RWPE2 (cell line): ENCODE measurements at regions not wholly inside any gene's neighbourhood (a gene's known extent, or its start where the extent isn't known, plus 50 kb on each side); places are given as distances from the start of the nearest gene placed in this dataset.

Experiments
- ATAC-seq: fragments of 200-7000 bp; cut with Tn5 transposase; 3 replicates; pipeline ENCODE4 v1.9.1; 2021; ENCODE audit warnings: low read depth
- DNase-seq: peaks from one replicate; pipeline ENCODE4 v3.0.0-alpha.2; 2020; ENCODE audit warnings: low spot score
- H3K27ac ChIP-seq: fragments of 450-650 bp; 2 replicates; pipeline ENCODE4 v1.5.1; 2017; ENCODE audit warnings: mild to moderate bottlenecking; ENCODE audit not compliant: poor library complexity, severe bottlenecking
- H3K27me3 ChIP-seq: fragments of 250-450 bp; sonication (Bioruptor Pico); 2 replicates; pipeline ENCODE4 v1.5.1; 2021; ENCODE audit warnings: mild to moderate bottlenecking, moderate library complexity; ENCODE audit not compliant: insufficient read depth, poor library complexity, severe bottlenecking
- H3K36me3 ChIP-seq: fragments of 250-450 bp; sonication (Bioruptor Pico); 2 replicates; pipeline ENCODE4 v1.5.1; 2020; ENCODE audit warnings: low read depth, mild to moderate bottlenecking, moderate library complexity
- H3K4me1 ChIP-seq: fragments of 250-450 bp; sonication (Bioruptor Pico); 2 replicates; pipeline ENCODE4 v1.5.1; 2021; ENCODE audit warnings: mild to moderate bottlenecking, moderate library complexity; ENCODE audit not compliant: insufficient read depth, poor library complexity, severe bottlenecking
- H3K4me3 ChIP-seq: fragments of 250-450 bp; sonication (Bioruptor Pico); 2 replicates; pipeline ENCODE4 v1.5.1; 2021; ENCODE audit warnings: mild to moderate bottlenecking, moderate library complexity; ENCODE audit not compliant: severe bottlenecking
- H3K9me3 ChIP-seq: fragments of 250-450 bp; sonication (Bioruptor Pico); 2 replicates; pipeline ENCODE4 v1.5.1; 2021; ENCODE audit warnings: mild to moderate bottlenecking, moderate library complexity; ENCODE audit not compliant: severe bottlenecking
- TF ChIP-seq, protein P1 (sequence below): fragments of 450-650 bp; IDR thresholded peaks from one replicate; pipeline ENCODE4 v1.5.1; 2017; ENCODE audit warnings: mild to moderate bottlenecking, moderate library complexity; ENCODE audit not compliant: poor library complexity, severe bottlenecking

DNA sequence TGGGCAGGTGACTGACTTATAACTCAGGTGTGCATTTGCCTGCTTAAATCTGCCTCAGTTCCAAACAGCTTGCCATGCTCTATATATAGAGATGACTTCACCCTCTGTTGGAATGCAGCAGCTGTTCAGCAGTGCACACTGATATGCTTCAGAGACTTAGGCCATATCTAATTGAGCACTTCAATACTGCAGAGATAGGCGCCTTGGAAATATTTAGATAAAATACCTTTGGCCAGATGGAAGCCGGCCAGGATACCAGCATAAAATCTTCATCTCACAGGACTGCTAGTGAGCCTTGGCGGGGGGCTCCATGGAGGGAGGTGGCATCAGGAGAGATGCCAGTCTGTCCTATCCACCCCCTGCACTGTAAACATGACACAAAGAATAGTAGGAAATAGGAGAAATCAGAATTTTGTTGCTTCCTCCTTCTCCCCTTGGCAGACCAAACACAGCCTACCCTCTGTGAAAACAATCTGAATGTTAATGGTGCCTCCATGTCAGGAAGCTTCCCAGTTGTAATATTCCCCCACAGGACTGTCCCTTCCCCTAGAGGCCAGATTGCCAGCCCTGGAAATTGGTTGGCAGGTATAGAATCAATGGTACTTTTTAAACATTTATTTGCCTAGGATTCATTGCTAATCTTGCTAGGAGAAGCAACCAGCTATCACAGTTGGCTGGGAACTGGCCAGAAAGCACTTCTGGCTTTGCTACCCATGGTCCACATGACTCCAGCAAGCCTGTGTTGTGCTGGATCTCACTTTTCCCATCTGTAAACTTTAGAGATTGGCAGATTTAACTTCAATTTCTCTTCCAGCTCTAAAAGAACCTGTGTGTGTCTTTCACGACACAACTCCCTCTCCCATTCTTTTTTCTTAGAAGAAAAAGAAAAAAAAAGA is 215.5 kb upstream of the KCNMB2 start:
- no peaks in the 10 kb centered on the region for H3K9me3 ChIP-seq
- no peak overlapping the region for H3K4me3 ChIP-seq
- peak; percentile 73 for ATAC-seq
- no peaks in the 10 kb centered on the region for H3K27me3 ChIP-seq
- DNase-seq: no peak
- no peak overlapping the region for H3K27ac ChIP-seq
- no peaks in the 10 kb centered on the region for H3K36me3 ChIP-seq
- H3K4me1 ChIP-seq: no peaks in the 10 kb centered on the region
- TF ChIP-seq, protein P1, sequence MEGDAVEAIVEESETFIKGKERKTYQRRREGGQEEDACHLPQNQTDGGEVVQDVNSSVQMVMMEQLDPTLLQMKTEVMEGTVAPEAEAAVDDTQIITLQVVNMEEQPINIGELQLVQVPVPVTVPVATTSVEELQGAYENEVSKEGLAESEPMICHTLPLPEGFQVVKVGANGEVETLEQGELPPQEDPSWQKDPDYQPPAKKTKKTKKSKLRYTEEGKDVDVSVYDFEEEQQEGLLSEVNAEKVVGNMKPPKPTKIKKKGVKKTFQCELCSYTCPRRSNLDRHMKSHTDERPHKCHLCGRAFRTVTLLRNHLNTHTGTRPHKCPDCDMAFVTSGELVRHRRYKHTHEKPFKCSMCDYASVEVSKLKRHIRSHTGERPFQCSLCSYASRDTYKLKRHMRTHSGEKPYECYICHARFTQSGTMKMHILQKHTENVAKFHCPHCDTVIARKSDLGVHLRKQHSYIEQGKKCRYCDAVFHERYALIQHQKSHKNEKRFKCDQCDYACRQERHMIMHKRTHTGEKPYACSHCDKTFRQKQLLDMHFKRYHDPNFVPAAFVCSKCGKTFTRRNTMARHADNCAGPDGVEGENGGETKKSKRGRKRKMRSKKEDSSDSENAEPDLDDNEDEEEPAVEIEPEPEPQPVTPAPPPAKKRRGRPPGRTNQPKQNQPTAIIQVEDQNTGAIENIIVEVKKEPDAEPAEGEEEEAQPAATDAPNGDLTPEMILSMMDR: no peak

DNA sequence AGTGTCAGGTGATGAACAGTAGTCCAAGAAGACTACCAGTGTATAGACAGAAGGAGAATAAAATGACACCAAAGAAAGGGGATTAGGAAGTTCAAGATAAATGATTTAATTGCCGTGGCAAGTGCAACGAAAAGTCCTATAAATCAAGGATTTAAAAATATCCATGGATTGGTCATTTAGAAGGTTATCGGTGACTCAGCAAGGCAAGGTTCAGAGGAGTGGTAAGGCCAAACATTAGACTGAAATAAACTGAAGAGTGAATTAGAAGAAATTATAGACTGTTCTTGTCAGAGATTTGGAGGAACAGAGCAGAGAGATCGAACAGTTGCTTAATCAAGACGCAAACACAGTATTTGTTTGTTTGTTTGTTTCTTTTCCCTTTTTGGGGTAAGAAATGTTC is 211.9 kb upstream of the KCNMB2 start:
- no peaks in the 10 kb centered on the region for H3K9me3 ChIP-seq
- H3K36me3 ChIP-seq: no peaks in the 10 kb centered on the region
- H3K27ac ChIP-seq: no peak overlapping the region
- H3K4me3 ChIP-seq: no peak overlapping the region
- H3K4me1 ChIP-seq: no peaks in the 10 kb centered on the region
- DNase-seq: no peak
- TF ChIP-seq, protein P1: no peak
- no peaks in the 10 kb centered on the region for H3K27me3 ChIP-seq
- ATAC-seq: no peak

DNA sequence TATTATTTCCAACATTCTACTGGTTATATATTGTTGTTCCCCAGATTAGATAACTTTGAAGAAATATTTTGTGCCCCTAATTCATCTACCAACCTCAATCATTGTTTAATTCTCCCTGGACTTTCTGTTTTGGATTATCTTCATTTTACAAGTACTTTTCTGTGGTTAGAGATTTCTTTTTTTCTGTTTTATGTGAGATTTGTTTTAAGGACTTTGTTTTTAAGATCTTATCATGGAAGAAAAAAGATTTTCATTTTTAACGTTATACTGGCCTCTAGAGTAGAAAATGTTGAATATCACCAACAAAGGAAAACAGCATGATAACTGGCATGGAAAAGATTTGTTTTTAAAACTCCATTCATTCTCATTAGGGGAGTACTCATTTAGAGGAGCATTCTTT is 210.9 kb upstream of the KCNMB2 start:
- Histone ChIP-seq H3K27me3 (no peaks in the 10 kb centered on the region), H3K4me3 (no peak overlapping the region), H3K36me3 (no peaks in the 10 kb centered on the region), H3K9me3 (no peaks in the 10 kb centered on the region), H3K4me1 (no peaks in the 10 kb centered on the region), H3K27ac (no peak overlapping the region)
- ATAC-seq: no peak
- TF ChIP-seq, protein P1: peak; percentile 67
- DNase-seq: no peak

DNA sequence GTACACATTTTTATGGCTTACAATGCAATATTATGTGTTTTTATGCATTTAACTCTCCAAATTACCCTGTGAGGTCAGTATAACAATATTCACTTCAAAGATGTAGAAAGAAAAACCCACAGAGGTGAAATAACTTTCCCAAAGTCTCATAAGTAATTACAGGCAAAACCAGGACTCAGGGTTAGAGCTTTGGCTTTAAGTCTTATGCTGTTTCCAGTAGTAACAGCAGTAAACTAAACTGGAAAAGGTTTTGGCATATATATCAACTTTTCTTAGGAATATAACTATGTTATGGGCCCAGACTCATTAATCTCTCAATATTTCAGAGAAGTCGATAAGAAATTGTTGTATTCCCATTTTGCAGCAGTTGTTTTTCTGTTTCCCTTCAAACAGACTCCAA is 206.3 kb upstream of the KCNMB2 start:
- no peaks in the 10 kb centered on the region for H3K36me3 ChIP-seq
- DNase-seq (no peak), ATAC-seq (no peak)
- H3K4me1 ChIP-seq: no peaks in the 10 kb centered on the region
- H3K27ac ChIP-seq: no peak overlapping the region
- H3K9me3 ChIP-seq: no peaks in the 10 kb centered on the region
- H3K4me3 ChIP-seq: no peak overlapping the region
- TF ChIP-seq, protein P1: no peak
- no peaks in the 10 kb centered on the region for H3K27me3 ChIP-seq

DNA sequence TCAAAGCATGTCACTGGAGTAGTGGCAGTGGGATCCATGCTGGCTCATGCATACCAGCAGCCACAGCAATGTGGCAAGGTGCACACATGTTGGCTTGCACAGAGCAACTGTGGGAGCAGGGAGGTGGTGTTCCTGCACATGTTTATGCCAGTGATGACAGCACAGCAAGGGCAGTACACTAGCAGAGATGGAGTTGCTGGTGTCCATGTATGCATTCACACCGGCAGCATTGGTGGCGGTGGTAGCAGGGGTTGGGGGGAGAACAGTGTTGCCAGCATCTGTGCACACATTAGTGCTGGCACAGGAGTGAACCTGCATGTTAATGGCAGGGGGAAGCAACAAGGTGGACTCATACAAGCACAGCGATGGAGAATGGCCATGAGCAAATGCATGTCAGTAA is 202.0 kb upstream of the KCNMB2 start:
- Histone ChIP-seq H3K36me3 (no peaks in the 10 kb centered on the region), H3K4me1 (no peaks in the 10 kb centered on the region), H3K9me3 (no peaks in the 10 kb centered on the region), H3K27me3 (no peaks in the 10 kb centered on the region), H3K4me3 (no peak overlapping the region), H3K27ac (no peak overlapping the region)
- ATAC-seq (no peak), DNase-seq (no peak)
- TF ChIP-seq, protein P1: no peak
